Dendritic cell treated with granulocyte-macrophage colony-stimulating factor and Interleukin-4, amounts not matched to agents 40 ng/mL and 50 ng/mL, for 4 days (primary cell): ENCODE measurements at regions not wholly inside any gene's neighbourhood (a gene's known extent, or its start where the extent isn't known, plus 50 kb on each side); places are given as distances from the start of the nearest gene placed in this dataset.
A peak's percentile ranks its signal among the peaks of the same experiment; 100 is the strongest.
"Not testable (repeated sequence)": the region's sequence is repeated elsewhere in the genome, so short reads cannot be mapped to it uniquely, and the experiment has no call there.

ENCODE experiments used
- H3K27ac Mint-ChIP-seq: one replicate; pipeline ENCODE4 v1.8.0; 2022; ENCODE audit warnings: mild to moderate bottlenecking, mixed read lengths
- H3K27me3 Mint-ChIP-seq: one replicate; pipeline ENCODE4 v1.8.0; 2022; ENCODE audit warnings: mild to moderate bottlenecking, mixed read lengths
- H3K36me3 Mint-ChIP-seq: one replicate; pipeline ENCODE4 v1.8.0; 2022; ENCODE audit warnings: low read depth, mixed read lengths
- H3K4me1 Mint-ChIP-seq: one replicate; pipeline ENCODE4 v1.8.0; 2022; ENCODE audit warnings: low read depth, mixed read lengths
- H3K4me3 Mint-ChIP-seq: one replicate; pipeline ENCODE4 v1.8.0; 2022; ENCODE audit warnings: mild to moderate bottlenecking, moderate library complexity, mixed read lengths
- H3K9me3 Mint-ChIP-seq: one replicate; pipeline ENCODE4 v1.8.0; 2022; ENCODE audit warnings: mixed read lengths
- intact Hi-C: fragments of 100-400 bp; cut with micrococcal nuclease; formaldehyde crosslinking; loops from one replicate; pipeline ENCODE4 v1.15.0; 2022

- Mint-ChIP-seq H3K9me3 (no peaks in the 10 kb centered on the region), H3K36me3 (peaks cover 6% of the 10 kb centered on the region)
These were observed 112.4 kb upstream of the RBPJ start for GRCh38 chr4:26208237-26208994.

GRCh38 chr4:26209378-26209777 lies 111.4 kb upstream of the RBPJ start:
- H3K27me3 Mint-ChIP-seq, H3K27ac Mint-ChIP-seq, H3K9me3 Mint-ChIP-seq, intact Hi-C loops, H3K4me3 Mint-ChIP-seq: not testable (repeated sequence)
- peaks cover 53% of the 10 kb centered on the region for H3K4me1 Mint-ChIP-seq
- peaks cover 13% of the 10 kb centered on the region for H3K36me3 Mint-ChIP-seq

More at GRCh38 chr4:26208237-26208994, 112.4 kb upstream of the RBPJ start:
- Mint-ChIP-seq H3K27me3 (peaks cover 8% of the 10 kb centered on the region), H3K4me1 (peaks cover 53% of the 10 kb centered on the region), H3K4me3 (no peak overlapping the region), H3K27ac (no peak overlapping the region)
- intact Hi-C loops: no loop called here

- Mint-ChIP-seq H3K27ac (peak overlapping the region; percentile 25), H3K27me3 (peaks cover 2% of the 10 kb centered on the region), H3K4me3 (no peak overlapping the region), H3K4me1 (peaks cover 70% of the 10 kb centered on the region), H3K36me3 (peaks cover 33% of the 10 kb centered on the region), H3K9me3 (peaks cover 10% of the 10 kb centered on the region)
- intact Hi-C loops: no loop called here
These were observed 108.3 kb upstream of the RBPJ start for GRCh38 chr4:26212528-26212927.

GRCh38 chr4:26213317-26213716 lies 107.5 kb upstream of the RBPJ start:
- H3K27me3 Mint-ChIP-seq: peaks cover 2% of the 10 kb centered on the region
- intact Hi-C loops: no loop called here
- peaks cover 10% of the 10 kb centered on the region for H3K9me3 Mint-ChIP-seq
- H3K27ac Mint-ChIP-seq: peak overlapping the region; percentile 71
- H3K4me1 Mint-ChIP-seq: peaks cover 70% of the 10 kb centered on the region
- H3K36me3 Mint-ChIP-seq: peaks cover 33% of the 10 kb centered on the region
- H3K4me3 Mint-ChIP-seq: no peak overlapping the region

GRCh38 chr4:26214994-26215393 lies 105.8 kb upstream of the RBPJ start:
- intact Hi-C loops: loop anchor here (5.0 kb wide), 1 partner anchor 47 kb away; no protein-coding TSS in a partner anchor

GRCh38 chr4:26215725-26216124 lies 105.1 kb upstream of the RBPJ start:
- Mint-ChIP-seq H3K27me3 (peaks cover 2% of the 10 kb centered on the region), H3K4me1 (peaks cover 76% of the 10 kb centered on the region), H3K9me3 (peaks cover 10% of the 10 kb centered on the region), H3K36me3 (peaks cover 33% of the 10 kb centered on the region), H3K4me3 (no peak overlapping the region), H3K27ac (peak overlapping the region; percentile 95)
- intact Hi-C loops: loop anchor here (5.0 kb wide), 1 partner anchor 47 kb away; no protein-coding TSS in a partner anchor

More at GRCh38 chr4:26214994-26215393, 105.8 kb upstream of the RBPJ start:
- H3K27me3 Mint-ChIP-seq: peaks cover 2% of the 10 kb centered on the region
- H3K4me1 Mint-ChIP-seq: peaks cover 75% of the 10 kb centered on the region
- H3K4me3 Mint-ChIP-seq: no peak overlapping the region
- peak overlapping the region; percentile 71 for H3K27ac Mint-ChIP-seq
- peaks cover 10% of the 10 kb centered on the region for H3K9me3 Mint-ChIP-seq
- peaks cover 33% of the 10 kb centered on the region for H3K36me3 Mint-ChIP-seq

- peak overlapping the region; percentile 95 for H3K27ac Mint-ChIP-seq
- H3K27me3 Mint-ChIP-seq: peaks cover 2% of the 10 kb centered on the region
- H3K9me3 Mint-ChIP-seq: peaks cover 10% of the 10 kb centered on the region
- peak overlapping the region; percentile 58 for H3K4me3 Mint-ChIP-seq
- H3K36me3 Mint-ChIP-seq: peaks cover 33% of the 10 kb centered on the region
- intact Hi-C loops: loop anchor here (5.0 kb wide), 1 partner anchor 45 kb away; no protein-coding TSS in a partner anchor
- peaks cover 82% of the 10 kb centered on the region for H3K4me1 Mint-ChIP-seq
These were observed 103.3 kb upstream of the RBPJ start for GRCh38 chr4:26217481-26217880.

DNA sequence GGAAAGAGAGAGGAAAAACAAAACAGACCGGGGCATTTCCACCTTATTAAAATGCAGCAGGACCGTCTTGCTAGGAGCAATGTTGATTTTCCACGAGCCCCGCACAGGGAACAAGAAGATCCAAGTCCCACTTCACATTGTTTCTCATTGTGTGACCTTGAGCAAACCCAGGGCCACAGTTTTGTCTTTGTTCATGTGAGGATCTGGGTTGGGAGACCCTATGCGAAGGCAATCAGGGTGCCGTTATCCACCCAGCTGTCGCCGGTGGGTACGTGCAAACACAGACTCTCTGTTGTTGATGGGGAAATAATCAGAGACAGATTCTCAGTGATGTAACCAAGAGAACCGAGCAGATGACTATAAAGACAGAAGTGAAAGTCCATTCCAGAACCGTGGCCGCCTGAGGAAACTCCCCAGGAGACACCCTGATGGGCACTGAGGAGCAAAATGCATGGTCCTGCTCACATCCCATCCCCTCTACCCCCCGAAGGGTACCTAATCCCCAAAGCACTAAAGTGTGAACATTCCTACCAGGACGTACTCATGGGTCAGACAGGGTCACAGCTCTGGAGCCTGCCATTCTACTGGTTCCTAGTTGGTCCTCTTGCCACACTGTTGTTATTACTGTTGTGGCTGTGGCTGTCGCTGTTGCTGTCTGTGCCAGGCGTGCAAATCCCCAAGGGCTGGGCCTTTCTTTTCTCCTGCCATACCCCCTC lies 102.7 kb upstream of the RBPJ start:
- Mint-ChIP-seq H3K4me3 (peak overlapping the region; percentile 58), H3K27ac (peak overlapping the region; percentile 95), H3K9me3 (peaks cover 10% of the 10 kb centered on the region), H3K36me3 (peaks cover 31% of the 10 kb centered on the region), H3K4me1 (peaks cover 79% of the 10 kb centered on the region), H3K27me3 (peaks cover 2% of the 10 kb centered on the region)
- intact Hi-C loops: loop anchor here (1.0 to 5.0 kb wide), 3 partner anchors 44 to 141 kb away; no protein-coding TSS in a partner anchor

DNA sequence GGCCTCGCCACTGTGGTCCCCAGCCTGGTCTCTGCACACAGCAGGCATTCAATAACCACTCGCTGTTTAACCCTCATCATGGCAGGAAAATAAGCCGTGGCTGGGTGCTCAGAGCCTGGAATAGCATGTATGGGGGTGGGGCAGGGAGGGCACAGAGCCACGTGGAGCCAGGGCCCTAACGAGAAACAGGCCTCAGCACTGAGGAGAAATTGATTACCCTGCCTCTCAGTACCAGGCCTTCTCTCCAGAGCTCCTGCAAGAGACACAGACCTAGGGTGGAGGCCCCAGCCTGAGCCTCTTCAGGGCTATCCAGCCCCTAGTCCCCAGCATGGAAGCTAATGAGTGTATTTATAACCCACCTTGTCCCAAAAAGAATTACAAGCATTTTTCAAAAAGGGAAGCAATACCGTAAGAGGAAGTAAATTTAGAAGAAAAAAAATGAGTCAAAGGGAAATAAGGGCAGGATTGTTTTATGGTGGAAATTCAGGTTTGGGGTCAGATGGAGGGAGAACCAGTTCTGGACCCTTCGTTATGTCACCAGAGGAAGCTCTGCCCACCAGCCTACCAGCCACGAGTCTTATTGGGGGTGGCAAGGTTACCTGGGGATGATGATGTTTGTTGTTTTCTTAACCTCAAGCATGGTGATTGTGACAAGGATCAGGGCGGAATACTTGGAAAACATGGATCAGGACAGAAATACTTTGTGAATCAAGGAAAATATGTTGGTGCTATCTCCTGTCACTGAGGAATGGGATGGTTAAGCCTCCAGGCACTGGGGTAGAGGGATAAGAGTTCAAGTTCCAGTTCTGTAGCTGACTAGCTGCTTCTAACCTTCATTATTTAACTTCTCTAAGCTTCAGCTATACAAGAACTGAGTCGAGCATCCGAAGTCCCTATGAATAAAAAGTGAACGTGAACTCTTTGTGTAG lies 101.9 kb upstream of the RBPJ start:
- H3K27me3 Mint-ChIP-seq: peaks cover 2% of the 10 kb centered on the region
- H3K27ac Mint-ChIP-seq: peak overlapping the region; percentile 95
- peaks cover 5% of the 10 kb centered on the region for H3K9me3 Mint-ChIP-seq
- peaks cover 78% of the 10 kb centered on the region for H3K4me1 Mint-ChIP-seq
- intact Hi-C loops: loop anchor here (1.0 to 5.0 kb wide), 3 partner anchors 43 to 142 kb away; no protein-coding TSS in a partner anchor
- peak overlapping the region; percentile 58 for H3K4me3 Mint-ChIP-seq
- peaks cover 23% of the 10 kb centered on the region for H3K36me3 Mint-ChIP-seq

GRCh38 chr4:26220696-26221095 lies 100.1 kb upstream of the RBPJ start:
- H3K27me3 Mint-ChIP-seq: peaks cover 5% of the 10 kb centered on the region
- H3K9me3 Mint-ChIP-seq: no peaks in the 10 kb centered on the region
- H3K4me3 Mint-ChIP-seq: no peak overlapping the region
- H3K36me3 Mint-ChIP-seq: peaks cover 11% of the 10 kb centered on the region
- peak overlapping the region; percentile 36 for H3K27ac Mint-ChIP-seq
- H3K4me1 Mint-ChIP-seq: peaks cover 60% of the 10 kb centered on the region
- intact Hi-C loops: no loop called here

- H3K4me3 Mint-ChIP-seq: no peak overlapping the region
- peaks cover 36% of the 10 kb centered on the region for H3K4me1 Mint-ChIP-seq
- no peaks in the 10 kb centered on the region for H3K36me3 Mint-ChIP-seq
- peak overlapping the region; percentile 33 for H3K27ac Mint-ChIP-seq
- peaks cover 3% of the 10 kb centered on the region for H3K27me3 Mint-ChIP-seq
- intact Hi-C loops: no loop called here
- H3K9me3 Mint-ChIP-seq: no peaks in the 10 kb centered on the region
These were observed 97.7 kb upstream of the RBPJ start for GRCh38 chr4:26223155-26223554.

GRCh38 chr4:26226629-26227376 lies 94.0 kb upstream of the RBPJ start:
- Mint-ChIP-seq H3K9me3 (no peaks in the 10 kb centered on the region), H3K27ac (no peak overlapping the region), H3K4me3 (no peak overlapping the region), H3K36me3 (no peaks in the 10 kb centered on the region), H3K27me3 (peaks cover 3% of the 10 kb centered on the region), H3K4me1 (peaks cover 20% of the 10 kb centered on the region)
- intact Hi-C loops: no loop called here
